ENCODE measurements at regions not wholly inside any gene's neighbourhood (a gene's known extent, or its start where the extent isn't known, plus 50 kb on each side); places are given as distances from the start of the nearest gene placed in this dataset.

DNA sequence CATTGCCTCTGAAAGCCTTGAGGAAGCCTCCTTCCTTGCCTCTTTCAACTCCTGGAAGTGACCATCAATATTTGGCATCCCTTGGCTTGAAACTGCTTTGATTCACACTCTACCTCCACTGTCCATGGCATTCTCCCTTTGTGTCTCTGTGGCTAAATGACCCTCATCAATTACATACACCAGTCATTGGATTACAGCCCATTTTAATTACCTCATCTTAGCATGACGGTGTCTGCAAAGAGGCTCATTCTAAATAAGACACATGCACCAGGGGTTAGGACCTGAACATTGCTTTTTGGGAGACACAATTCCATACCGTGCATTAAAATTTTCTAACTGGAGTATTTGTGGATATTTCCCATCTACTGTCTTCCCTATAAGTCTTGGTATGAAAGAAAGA lies 60.7 kb upstream of the FAM9A start:
- TF ChIP-seq, protein P1, sequence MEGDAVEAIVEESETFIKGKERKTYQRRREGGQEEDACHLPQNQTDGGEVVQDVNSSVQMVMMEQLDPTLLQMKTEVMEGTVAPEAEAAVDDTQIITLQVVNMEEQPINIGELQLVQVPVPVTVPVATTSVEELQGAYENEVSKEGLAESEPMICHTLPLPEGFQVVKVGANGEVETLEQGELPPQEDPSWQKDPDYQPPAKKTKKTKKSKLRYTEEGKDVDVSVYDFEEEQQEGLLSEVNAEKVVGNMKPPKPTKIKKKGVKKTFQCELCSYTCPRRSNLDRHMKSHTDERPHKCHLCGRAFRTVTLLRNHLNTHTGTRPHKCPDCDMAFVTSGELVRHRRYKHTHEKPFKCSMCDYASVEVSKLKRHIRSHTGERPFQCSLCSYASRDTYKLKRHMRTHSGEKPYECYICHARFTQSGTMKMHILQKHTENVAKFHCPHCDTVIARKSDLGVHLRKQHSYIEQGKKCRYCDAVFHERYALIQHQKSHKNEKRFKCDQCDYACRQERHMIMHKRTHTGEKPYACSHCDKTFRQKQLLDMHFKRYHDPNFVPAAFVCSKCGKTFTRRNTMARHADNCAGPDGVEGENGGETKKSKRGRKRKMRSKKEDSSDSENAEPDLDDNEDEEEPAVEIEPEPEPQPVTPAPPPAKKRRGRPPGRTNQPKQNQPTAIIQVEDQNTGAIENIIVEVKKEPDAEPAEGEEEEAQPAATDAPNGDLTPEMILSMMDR (IDR thresholded peaks at IDR 0.05; ENCODE audit: insufficient read depth, low read length, poor library complexity, severe bottlenecking), result no peak
- no peak for TF ChIP-seq EZH2phosphoT487 (conservative IDR thresholded peaks at IDR 0.05; ENCODE audit: low read length)
